ENCODE measurements at regions not wholly inside any gene's neighbourhood (a gene's known extent, or its start where the extent isn't known, plus 50 kb on each side); places are given as distances from the start of the nearest gene placed in this dataset.
"Not testable (repeated sequence)": the region's sequence is repeated elsewhere in the genome, so short reads cannot be mapped to it uniquely, and the experiment has no call there.

DNA sequence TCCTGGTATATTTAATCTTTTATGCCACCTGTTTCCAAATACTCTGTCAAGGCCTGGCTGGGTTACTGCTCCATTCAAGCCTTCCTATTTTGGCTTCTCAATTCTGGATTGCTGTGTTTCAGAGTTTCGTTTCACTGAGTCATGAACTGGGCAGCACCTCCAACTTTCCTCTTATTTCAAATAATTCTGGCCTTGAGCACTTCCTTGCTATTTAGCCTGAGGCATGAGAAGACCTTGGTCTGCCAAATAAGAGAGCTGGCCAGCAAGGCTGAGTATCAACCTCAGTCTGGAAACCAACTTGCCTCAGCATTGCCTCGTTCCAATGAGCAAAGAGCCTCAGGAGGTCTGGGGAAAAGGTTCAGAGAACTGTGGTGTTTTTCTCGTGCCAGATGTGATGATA lies 66.6 kb downstream of the TNFAIP3 start:
- peak overlapping the region; percentile 30 for H3K9ac ChIP-seq (ENCODE audit: low read length)

DNA sequence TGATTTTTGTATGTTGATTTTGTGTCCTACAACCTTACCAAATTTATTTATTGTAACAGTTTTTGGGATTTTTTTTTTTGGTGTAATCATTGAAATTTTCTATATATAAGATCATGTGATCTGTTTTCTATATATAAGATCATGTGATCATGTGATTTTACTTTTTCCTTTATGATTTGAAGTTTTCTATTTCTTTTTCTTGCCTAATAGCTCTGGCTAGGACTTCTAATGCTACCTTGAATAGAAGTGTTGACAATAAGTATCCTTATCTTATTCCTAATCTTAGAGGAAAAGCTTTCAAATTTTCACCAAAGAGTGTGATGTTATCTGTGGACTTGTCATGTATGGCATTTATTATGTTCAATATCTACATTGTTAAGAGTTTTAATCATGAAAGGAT lies 69.7 kb downstream of the TNFAIP3 start:
- no peaks in the 10 kb centered on the region for H3K36me3 ChIP-seq (ENCODE audit: control insufficient read depth, insufficient read depth, low read length, severe bottlenecking)
- H3K4me3 ChIP-seq (ENCODE audit: low read length): no peak overlapping the region
- no peaks in the 10 kb centered on the region for H3K27me3 ChIP-seq (replicated peaks; ENCODE audit: control insufficient read depth, insufficient read depth, low read length)
- DNase-seq (ENCODE audit: low read depth): no peak
- H3K4me1 ChIP-seq (ENCODE audit: control insufficient read depth, insufficient read depth, low read length): peaks cover 16% of the 10 kb centered on the region
- H3K9ac ChIP-seq (ENCODE audit: low read length): no peak overlapping the region
- H3K9me3 ChIP-seq (ENCODE audit: control insufficient read depth, low read length): peaks cover 13% of the 10 kb centered on the region

More for the DNA sequence above, 66.6 kb downstream of the TNFAIP3 start:
- Histone ChIP-seq H3K4me1 (ENCODE audit: control insufficient read depth, insufficient read depth, low read length) (peaks cover 16% of the 10 kb centered on the region), H3K4me3 (ENCODE audit: low read length) (no peak overlapping the region), H3K36me3 (ENCODE audit: control insufficient read depth, insufficient read depth, low read length, severe bottlenecking) (no peaks in the 10 kb centered on the region), H3K27me3 (replicated peaks; ENCODE audit: control insufficient read depth, insufficient read depth, low read length) (no peaks in the 10 kb centered on the region), H3K9me3 (ENCODE audit: control insufficient read depth, low read length) (peaks cover 10% of the 10 kb centered on the region)
- peak; percentile 82 for DNase-seq (ENCODE audit: low read depth)

DNA sequence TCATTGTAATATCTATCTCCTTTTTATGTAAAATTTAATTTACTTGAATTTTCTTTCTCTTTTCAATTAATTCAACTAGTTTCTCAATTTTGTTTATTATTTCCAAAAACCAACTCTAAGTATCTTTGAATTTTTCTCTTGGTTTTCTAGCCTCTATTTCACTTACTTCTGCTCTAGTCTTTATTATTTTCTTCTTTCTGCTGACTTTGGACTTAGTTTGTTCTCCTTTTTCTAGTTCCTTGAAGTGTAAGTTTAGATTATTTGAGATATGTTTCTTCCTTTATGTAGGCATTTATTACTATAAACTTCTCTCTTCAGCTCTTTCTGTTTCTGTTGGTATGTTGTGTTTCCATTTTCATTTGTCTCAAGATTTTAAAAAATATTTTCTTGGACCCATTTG lies 70.8 kb downstream of the TNFAIP3 start:
- no peaks in the 10 kb centered on the region for H3K36me3 ChIP-seq (ENCODE audit: control insufficient read depth, insufficient read depth, low read length, severe bottlenecking)
- H3K9me3 ChIP-seq (ENCODE audit: control insufficient read depth, low read length): peaks cover 13% of the 10 kb centered on the region

DNA sequence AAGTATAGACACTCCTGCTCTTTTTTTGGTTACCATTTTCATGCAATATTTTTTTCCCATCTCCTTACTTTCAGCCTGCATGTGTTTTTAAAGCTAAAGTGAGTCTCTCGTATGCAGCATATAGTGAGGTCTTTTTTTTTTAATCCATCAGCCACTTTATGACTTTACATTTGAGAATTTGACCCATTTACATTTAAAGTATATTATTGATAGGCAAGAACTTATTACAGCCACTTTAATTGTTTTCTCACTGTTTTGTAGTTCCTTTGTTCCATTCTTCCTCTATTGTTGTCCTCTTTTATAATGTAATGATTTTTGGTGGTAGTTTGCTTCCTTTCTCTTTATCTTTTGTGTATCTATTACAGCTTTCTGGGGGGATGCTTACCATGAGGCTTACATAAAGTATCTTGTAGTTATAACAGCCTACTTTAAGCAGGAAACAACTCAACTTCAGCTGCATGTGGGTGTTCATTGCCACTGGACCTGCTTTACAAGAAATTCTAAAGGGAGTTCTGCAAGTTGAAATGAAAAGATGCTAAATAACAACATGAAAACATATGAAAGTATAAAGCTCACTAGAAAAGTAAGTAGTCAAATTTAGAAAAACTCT lies 71.8 kb downstream of the TNFAIP3 start:
- Histone ChIP-seq H3K27me3 (replicated peaks; ENCODE audit: control insufficient read depth, insufficient read depth, low read length) (no peaks in the 10 kb centered on the region), H3K9ac (ENCODE audit: low read length) (no peak overlapping the region), H3K36me3 (ENCODE audit: control insufficient read depth, insufficient read depth, low read length, severe bottlenecking) (no peaks in the 10 kb centered on the region), H3K9me3 (ENCODE audit: control insufficient read depth, low read length) (peaks cover 13% of the 10 kb centered on the region), H3K4me3 (ENCODE audit: low read length) (no peak overlapping the region), H3K4me1 (ENCODE audit: control insufficient read depth, insufficient read depth, low read length) (peaks cover 9% of the 10 kb centered on the region)
- no peak for DNase-seq (ENCODE audit: low read depth)

More for the DNA sequence above, 70.8 kb downstream of the TNFAIP3 start:
- H3K9ac ChIP-seq (ENCODE audit: low read length): no peak overlapping the region
- no peak for DNase-seq (ENCODE audit: low read depth)
- H3K27me3 ChIP-seq (replicated peaks; ENCODE audit: control insufficient read depth, insufficient read depth, low read length): no peaks in the 10 kb centered on the region
- peaks cover 14% of the 10 kb centered on the region for H3K4me1 ChIP-seq (ENCODE audit: control insufficient read depth, insufficient read depth, low read length)
- H3K4me3 ChIP-seq (ENCODE audit: low read length): no peak overlapping the region

DNA sequence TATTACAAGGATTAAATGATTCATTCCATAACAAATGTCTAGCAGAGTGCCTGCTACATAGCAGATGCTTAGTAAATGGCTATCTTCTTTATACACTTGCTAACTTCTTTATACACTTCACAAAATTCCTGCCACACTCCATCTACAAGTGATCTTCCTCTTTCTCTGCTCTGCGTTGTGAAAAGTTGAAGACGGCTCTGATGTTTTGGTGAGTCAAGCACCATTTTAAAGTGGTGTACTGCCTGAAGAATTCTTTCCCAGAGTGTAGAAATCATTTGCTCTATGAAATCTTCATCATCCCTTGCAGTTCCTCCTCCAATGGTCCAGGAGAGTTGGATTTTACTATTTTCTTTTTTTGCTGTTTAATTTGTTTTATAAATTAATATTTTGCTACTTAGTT lies 74.9 kb downstream of the TNFAIP3 start:
- Histone ChIP-seq H3K27me3 (replicated peaks; ENCODE audit: control insufficient read depth, insufficient read depth, low read length) (no peaks in the 10 kb centered on the region), H3K9me3 (ENCODE audit: control insufficient read depth, low read length) (peaks cover 7% of the 10 kb centered on the region), H3K9ac (ENCODE audit: low read length) (no peak overlapping the region), H3K4me3 (ENCODE audit: low read length) (no peak overlapping the region), H3K36me3 (ENCODE audit: control insufficient read depth, insufficient read depth, low read length, severe bottlenecking) (no peaks in the 10 kb centered on the region), H3K4me1 (ENCODE audit: control insufficient read depth, insufficient read depth, low read length) (peaks cover 12% of the 10 kb centered on the region)
- DNase-seq (ENCODE audit: low read depth): no peak

DNA sequence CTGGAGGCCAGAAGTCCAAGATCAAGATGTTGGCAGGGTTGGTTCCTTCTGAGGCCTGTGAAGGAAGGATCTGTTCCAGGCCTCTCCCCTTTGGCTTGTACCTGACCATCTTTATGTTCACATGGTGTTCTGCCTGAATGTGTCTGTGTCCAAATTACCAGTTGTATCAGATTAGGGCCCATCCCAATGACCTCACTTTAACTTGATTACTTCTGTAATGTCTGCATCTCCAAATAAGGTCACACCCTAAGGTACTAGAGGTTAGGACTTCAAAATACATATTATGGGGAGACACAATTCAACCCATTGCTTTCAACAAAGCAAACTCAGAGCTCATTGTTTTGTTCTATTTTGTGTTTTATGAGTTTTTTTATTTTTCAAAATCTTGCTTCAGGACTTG lies 75.7 kb downstream of the TNFAIP3 start:
- H3K4me3 ChIP-seq (ENCODE audit: low read length): no peak overlapping the region
- no peaks in the 10 kb centered on the region for H3K27me3 ChIP-seq (replicated peaks; ENCODE audit: control insufficient read depth, insufficient read depth, low read length)
- H3K36me3 ChIP-seq (ENCODE audit: control insufficient read depth, insufficient read depth, low read length, severe bottlenecking): no peaks in the 10 kb centered on the region
- H3K4me1 ChIP-seq (ENCODE audit: control insufficient read depth, insufficient read depth, low read length): peaks cover 12% of the 10 kb centered on the region
- DNase-seq (ENCODE audit: low read depth): no peak
- peaks cover 7% of the 10 kb centered on the region for H3K9me3 ChIP-seq (ENCODE audit: control insufficient read depth, low read length)
- no peak overlapping the region for H3K9ac ChIP-seq (ENCODE audit: low read length)

DNA sequence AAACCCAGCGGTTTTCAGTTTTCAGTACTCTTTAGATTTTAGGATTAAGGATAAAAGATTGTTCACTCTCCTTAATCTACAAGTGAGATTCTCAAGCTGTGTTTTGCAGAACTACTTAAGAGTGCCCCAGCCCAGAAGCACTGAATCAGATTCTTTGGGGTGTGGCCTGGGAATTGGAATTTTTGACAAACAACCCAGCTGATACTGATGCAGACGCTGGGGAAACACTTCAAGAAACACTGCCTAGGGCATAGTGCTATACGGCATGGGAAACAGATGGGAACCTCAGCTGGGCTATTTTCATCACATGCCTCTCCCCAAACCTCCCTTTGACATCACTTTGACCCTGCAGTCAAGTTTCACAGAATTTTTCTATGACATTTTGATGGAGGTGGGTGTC lies 77.3 kb downstream of the TNFAIP3 start:
- Histone ChIP-seq H3K4me1 (ENCODE audit: control insufficient read depth, insufficient read depth, low read length) (peaks cover 12% of the 10 kb centered on the region), H3K4me3 (ENCODE audit: low read length) (peak overlapping the region; percentile 65), H3K9ac (ENCODE audit: low read length) (peak overlapping the region; percentile 73)
- H3K36me3 ChIP-seq (ENCODE audit: control insufficient read depth, insufficient read depth, low read length, severe bottlenecking); H3K27me3 ChIP-seq (replicated peaks; ENCODE audit: control insufficient read depth, insufficient read depth, low read length); H3K9me3 ChIP-seq (ENCODE audit: control insufficient read depth, low read length): not testable (repeated sequence)
- peak; percentile 72 for DNase-seq (ENCODE audit: low read depth)

DNA sequence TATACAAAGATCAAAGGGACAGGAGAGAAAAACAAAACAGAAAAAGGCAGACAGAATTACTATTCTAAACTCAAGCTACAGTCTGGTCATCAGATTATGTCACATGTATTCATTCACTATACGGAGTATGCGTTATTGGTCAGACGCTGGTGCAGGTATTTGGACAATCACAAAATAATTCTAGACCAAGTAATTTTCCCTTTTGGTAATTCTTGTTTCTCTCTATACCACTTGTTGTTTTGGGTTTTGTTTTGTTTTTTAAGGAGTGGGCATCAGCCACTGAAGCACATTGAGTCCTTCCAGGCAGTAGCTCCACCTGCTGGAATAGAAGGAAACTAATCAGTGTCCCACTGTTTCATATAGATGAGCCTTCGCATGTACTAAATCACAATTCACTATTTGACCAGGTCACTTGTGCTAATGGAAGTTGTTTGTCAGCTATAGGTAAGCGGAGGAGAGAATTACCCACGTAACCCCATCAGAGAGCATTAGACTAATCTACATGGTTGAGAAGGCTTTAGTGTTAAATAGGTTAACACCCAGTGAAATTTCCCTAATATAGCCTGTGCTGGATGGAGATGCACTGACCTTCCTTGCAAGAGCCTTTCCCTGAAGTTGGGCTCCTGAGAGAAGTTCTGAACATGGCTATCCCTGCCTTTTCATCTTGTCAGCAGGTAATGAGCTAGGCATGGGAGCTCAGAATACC lies 77.9 kb downstream of the TNFAIP3 start:
- Histone ChIP-seq H3K4me3 (ENCODE audit: low read length) (peak overlapping the region; percentile 65), H3K27me3 (replicated peaks; ENCODE audit: control insufficient read depth, insufficient read depth, low read length) (no peaks in the 10 kb centered on the region), H3K36me3 (ENCODE audit: control insufficient read depth, insufficient read depth, low read length, severe bottlenecking) (no peaks in the 10 kb centered on the region), H3K9ac (ENCODE audit: low read length) (peak overlapping the region; percentile 73), H3K9me3 (ENCODE audit: control insufficient read depth, low read length) (no peaks in the 10 kb centered on the region), H3K4me1 (ENCODE audit: control insufficient read depth, insufficient read depth, low read length) (peaks cover 12% of the 10 kb centered on the region)
- DNase-seq (ENCODE audit: low read depth): peak; percentile 81

DNA sequence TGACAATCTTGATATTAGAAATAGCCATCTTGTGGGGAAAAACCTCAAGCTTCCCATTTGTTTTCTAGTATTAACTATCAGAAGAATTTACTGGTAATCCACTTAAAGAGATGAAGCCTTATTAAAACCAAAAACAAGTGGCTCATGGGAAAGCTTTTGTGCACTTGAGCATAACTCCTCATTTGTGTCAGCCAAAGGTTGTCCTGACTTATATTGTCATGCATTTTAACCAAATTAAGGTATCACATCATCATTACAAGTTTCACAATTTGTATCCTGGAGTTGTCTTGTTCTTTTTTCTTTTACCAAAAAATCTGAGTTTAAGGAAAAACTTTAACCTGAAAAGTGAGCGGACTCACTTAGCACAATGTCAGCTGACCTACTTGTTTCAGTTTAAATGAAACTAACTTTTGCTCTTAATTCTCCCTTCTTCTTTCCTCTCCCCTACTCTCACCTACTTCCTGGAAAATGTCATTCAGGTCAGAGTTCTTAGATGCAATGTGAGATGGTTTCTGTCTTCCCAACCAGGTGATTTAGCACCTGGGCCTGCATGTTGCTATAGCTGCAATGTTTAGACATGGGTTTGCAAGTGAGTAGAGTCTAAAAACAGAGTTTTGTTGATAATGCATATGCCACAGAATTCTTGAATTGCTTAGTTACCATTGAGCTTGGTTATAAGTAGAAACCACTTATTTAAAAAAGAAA lies 82.8 kb downstream of the TNFAIP3 start:
- H3K27me3 ChIP-seq (replicated peaks; ENCODE audit: control insufficient read depth, insufficient read depth, low read length): no peaks in the 10 kb centered on the region
- peaks cover under 1% of the 10 kb centered on the region for H3K4me1 ChIP-seq (ENCODE audit: control insufficient read depth, insufficient read depth, low read length)
- no peak overlapping the region for H3K9ac ChIP-seq (ENCODE audit: low read length)
- H3K9me3 ChIP-seq (ENCODE audit: control insufficient read depth, low read length): no peaks in the 10 kb centered on the region
- DNase-seq (ENCODE audit: low read depth): no peak
- no peak overlapping the region for H3K4me3 ChIP-seq (ENCODE audit: low read length)
- no peaks in the 10 kb centered on the region for H3K36me3 ChIP-seq (ENCODE audit: control insufficient read depth, insufficient read depth, low read length, severe bottlenecking)

DNA sequence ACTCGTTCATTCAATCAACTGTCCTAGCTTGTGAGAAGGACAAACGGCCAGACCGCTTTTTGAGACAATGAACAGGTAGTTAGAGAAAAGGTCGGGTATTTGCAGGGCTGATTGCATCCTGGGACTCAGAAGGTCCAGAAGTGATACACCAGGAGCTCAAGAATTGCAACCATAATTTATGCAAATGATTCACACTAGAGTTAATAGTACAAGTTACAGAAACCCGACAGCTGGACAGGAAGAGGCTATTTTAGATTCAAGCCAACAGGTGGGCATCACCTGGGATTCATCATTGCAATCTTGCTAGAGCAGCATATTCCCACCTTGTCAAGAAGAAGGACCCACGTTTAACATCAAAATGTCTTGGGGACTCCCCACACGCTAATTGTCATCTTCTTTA lies 83.5 kb downstream of the TNFAIP3 start:
- Histone ChIP-seq H3K4me1 (ENCODE audit: control insufficient read depth, insufficient read depth, low read length) (no peaks in the 10 kb centered on the region), H3K9me3 (ENCODE audit: control insufficient read depth, low read length) (no peaks in the 10 kb centered on the region), H3K9ac (ENCODE audit: low read length) (no peak overlapping the region), H3K36me3 (ENCODE audit: control insufficient read depth, insufficient read depth, low read length, severe bottlenecking) (no peaks in the 10 kb centered on the region), H3K4me3 (ENCODE audit: low read length) (no peak overlapping the region), H3K27me3 (replicated peaks; ENCODE audit: control insufficient read depth, insufficient read depth, low read length) (no peaks in the 10 kb centered on the region)
- no peak for DNase-seq (ENCODE audit: low read depth)

DNA sequence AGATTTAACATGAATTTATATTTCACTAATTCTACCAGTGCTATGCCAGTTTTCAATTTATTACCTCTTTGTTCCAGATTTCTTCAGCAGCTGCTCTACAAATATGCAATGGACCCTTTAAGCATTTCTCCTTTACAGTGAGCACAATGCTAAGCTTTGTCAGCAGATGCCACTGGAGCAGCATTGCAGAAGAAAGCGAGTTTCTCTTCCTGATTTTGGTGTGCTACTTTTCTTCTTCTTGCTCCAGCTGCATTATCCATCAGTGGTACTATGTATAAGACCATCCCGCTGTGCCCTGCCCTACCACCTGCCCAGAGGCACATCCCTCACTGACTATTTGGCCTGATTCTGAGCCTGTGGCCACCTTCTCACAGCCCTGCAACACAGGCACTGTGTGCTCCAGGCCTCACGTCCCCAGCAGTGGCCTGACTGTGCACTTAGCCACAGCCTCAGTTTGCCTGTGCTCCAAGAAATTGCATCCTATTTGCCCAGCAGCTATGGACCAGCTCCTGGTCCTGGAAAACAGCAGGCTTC lies 84.1 kb downstream of the TNFAIP3 start:
- Histone ChIP-seq H3K9ac (ENCODE audit: low read length) (no peak overlapping the region), H3K4me3 (ENCODE audit: low read length) (no peak overlapping the region), H3K9me3 (ENCODE audit: control insufficient read depth, low read length) (no peaks in the 10 kb centered on the region), H3K36me3 (ENCODE audit: control insufficient read depth, insufficient read depth, low read length, severe bottlenecking) (no peaks in the 10 kb centered on the region), H3K4me1 (ENCODE audit: control insufficient read depth, insufficient read depth, low read length) (no peaks in the 10 kb centered on the region), H3K27me3 (replicated peaks; ENCODE audit: control insufficient read depth, insufficient read depth, low read length) (no peaks in the 10 kb centered on the region)
- no peak for DNase-seq (ENCODE audit: low read depth)

Data from adipocyte (in vitro differentiated cells).